Stimulated activated naive B cell treated with anti-CD40 and anti-IgM and Interleukin-4, amounts not matched to agents 10 μg/mL and 1 μg/mL and 100 μg/mL, for 72 hours (primary cell): ENCODE measurements at regions not wholly inside any gene's neighbourhood (a gene's known extent, or its start where the extent isn't known, plus 50 kb on each side); places are given as distances from the start of the nearest gene placed in this dataset.

ENCODE experiments used
- ATAC-seq, 2 donors: fragments of 150-1000 bp; cut with Tn5 transposase; replicated peaks; 2 replicates each; pipeline ENCODE4 v1.10.0; 2021; ENCODE audit warnings: moderate library complexity in 1 of 2
- DNase-seq: peaks from one replicate; pipeline ENCODE4 v3.0.0; 2021
- H3K27ac Mint-ChIP-seq: one replicate; pipeline ENCODE4 v1.8.0; 2022; ENCODE audit warnings: mild to moderate bottlenecking, mixed read lengths
- H3K27me3 Mint-ChIP-seq, 2 donors: one replicate each; pipeline ENCODE4 v1.8.0; 2022; ENCODE audit warnings: mixed read lengths in 2 of 2
- H3K36me3 Mint-ChIP-seq, 2 donors: one replicate each; pipeline ENCODE4 v1.8.0; 2022; ENCODE audit warnings: mixed read lengths in 2 of 2, mild to moderate bottlenecking in 1 of 2
- H3K4me1 Mint-ChIP-seq, 2 donors: one replicate each; pipeline ENCODE4 v1.8.0; 2022; ENCODE audit warnings: mixed read lengths in 2 of 2, mild to moderate bottlenecking in 1 of 2
- H3K4me3 Mint-ChIP-seq, 2 donors: one replicate each; pipeline ENCODE4 v1.8.0; 2022; ENCODE audit warnings: mild to moderate bottlenecking in 2 of 2, mixed read lengths in 2 of 2, moderate library complexity in 1 of 2
- H3K9me3 Mint-ChIP-seq, 2 donors: one replicate each; pipeline ENCODE4 v1.8.0; 2022; ENCODE audit warnings: mixed read lengths in 2 of 2, mild to moderate bottlenecking in 1 of 2

DNA sequence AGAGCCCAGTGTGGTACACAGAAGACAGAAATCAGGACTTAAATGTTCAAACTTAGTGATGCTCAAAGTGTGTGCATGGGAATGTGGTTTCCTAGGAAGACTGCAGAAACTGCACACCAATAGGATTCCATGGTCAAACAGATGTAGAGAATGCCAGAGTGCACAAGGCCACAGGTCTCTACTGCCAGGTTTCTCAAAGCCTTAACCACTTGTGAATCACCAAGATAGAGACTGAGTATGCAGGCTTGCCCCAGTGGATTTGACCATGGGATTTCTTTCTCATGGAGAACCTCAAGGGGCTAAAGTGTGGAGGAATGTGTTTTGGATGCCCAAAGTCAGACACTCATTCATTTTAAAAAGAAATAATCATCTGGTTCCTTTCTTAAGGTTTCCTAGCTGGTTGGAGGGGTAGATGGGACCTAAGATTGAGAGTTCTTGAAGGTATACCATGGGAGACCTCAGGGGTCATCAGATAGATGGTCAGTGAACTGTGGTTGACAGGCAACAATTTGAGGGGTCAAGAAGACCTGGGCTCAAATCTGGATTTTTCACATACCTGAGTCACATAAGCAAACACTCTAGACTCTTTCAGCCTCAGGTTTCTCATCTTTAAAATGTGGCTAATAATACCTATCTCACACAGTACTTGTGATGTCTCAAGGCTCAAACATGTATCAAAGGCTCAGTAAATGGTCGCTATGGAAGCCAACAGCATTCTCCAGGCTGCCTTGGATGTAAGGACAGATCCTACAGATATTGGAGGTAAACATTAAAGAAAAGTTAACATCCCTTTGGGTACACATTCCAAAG is 81.1 kb downstream of the BOD1 start:
- no peaks in the 10 kb centered on the region for H3K36me3 Mint-ChIP-seq
- DNase-seq = no peak

DNA sequence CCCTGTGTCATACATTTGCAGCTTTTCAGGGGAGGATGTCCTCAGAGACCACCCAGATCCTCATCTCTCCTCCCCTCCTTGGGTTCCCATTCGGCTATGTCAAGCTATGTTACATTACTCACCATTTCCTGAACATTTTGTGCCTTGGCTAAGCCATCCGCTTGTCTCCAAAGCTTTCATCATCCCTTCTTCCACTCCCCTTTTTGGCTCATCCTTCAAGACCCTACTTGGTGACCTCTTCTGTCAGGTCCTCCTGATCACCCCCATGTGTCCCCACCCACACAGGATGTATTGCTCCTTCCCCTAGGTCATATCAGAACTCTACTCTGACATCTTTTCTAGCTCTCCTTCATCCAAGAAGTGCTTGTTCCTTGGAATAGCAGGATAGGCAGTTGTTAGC is 81.8 kb downstream of the BOD1 start:
- H3K4me1 Mint-ChIP-seq = no peaks in the 10 kb centered on the region

More for the DNA sequence above, 81.1 kb downstream of the BOD1 start:
- H3K4me3 Mint-ChIP-seq = no peak overlapping the region
- ATAC-seq = no peak
- H3K27ac Mint-ChIP-seq = no peak overlapping the region
- H3K9me3 Mint-ChIP-seq = no peaks in the 10 kb centered on the region
- peaks cover 22 to 24% of the 10 kb centered on the region in 2 donors for H3K27me3 Mint-ChIP-seq
- no peaks in the 10 kb centered on the region for H3K4me1 Mint-ChIP-seq

DNA sequence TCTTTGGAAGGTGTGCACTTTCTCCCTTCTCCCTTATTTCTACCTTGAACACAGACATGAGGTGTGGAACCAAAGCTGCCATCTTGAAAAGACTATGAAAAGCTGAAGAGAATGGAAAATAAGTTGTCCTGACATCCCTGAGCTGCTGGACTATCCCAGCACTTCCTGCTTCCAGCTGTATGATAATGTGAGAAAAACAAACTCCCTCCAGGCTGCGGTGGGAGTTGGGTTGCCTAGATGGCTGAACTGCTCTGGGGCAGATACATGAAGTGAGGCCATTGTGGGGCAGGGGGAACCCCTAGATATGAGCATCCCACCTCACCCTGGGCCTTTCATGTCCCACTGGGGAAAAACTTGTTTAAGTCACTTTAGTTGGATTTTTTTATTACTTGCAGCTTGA is 82.4 kb downstream of the BOD1 start:
- Mint-ChIP-seq H3K9me3 (no peaks in the 10 kb centered on the region), H3K27me3 (peaks cover 20 to 22% of the 10 kb centered on the region in 2 donors), H3K27ac (no peak overlapping the region), H3K4me1 (no peaks in the 10 kb centered on the region), H3K4me3 (no peak overlapping the region), H3K36me3 (no peaks in the 10 kb centered on the region)
- DNase-seq (no peak), ATAC-seq (no peak)

More for the DNA sequence above, 81.8 kb downstream of the BOD1 start:
- Mint-ChIP-seq H3K4me3 (no peak overlapping the region), H3K27ac (no peak overlapping the region), H3K36me3 (no peaks in the 10 kb centered on the region), H3K27me3 (peaks cover 20 to 22% of the 10 kb centered on the region in 2 donors), H3K9me3 (no peaks in the 10 kb centered on the region)
- ATAC-seq (no peak), DNase-seq (no peak)

DNA sequence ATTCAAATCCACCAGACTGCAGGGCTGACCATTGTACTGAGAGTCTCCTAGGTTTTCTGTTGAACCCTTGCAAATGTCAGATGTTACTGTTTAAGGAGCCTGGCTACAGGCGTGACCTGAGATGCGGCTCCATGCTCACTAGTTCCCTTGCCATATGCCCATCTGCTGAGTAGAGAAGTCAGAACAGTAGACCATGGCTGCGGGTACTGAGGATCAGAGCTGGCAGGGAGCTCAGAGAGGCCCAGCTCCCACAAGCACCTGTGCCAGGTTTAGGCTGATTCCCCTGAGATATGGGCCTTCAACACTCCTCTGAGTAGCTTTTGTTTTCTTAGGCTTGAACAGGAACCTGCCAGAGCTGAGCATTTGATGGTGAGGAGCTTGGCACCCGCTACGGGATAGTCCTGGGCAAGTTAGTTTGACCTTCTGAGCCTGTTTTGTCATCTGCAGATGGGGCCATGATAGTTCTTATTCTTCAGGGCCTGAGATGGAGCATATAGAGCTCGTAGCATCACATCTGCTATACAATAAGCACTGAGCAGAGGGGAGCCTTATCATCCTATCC is 83.7 kb downstream of the BOD1 start:
- no peak overlapping the region for H3K4me3 Mint-ChIP-seq
- H3K27me3 Mint-ChIP-seq = peaks cover 16 to 22% of the 10 kb centered on the region in 2 donors
- DNase-seq = no peak
- no peak for ATAC-seq
- peak overlapping the region; percentile 68 for H3K27ac Mint-ChIP-seq
- no peaks in the 10 kb centered on the region for H3K4me1 Mint-ChIP-seq
- H3K36me3 Mint-ChIP-seq = no peaks in the 10 kb centered on the region
- no peaks in the 10 kb centered on the region for H3K9me3 Mint-ChIP-seq

DNA sequence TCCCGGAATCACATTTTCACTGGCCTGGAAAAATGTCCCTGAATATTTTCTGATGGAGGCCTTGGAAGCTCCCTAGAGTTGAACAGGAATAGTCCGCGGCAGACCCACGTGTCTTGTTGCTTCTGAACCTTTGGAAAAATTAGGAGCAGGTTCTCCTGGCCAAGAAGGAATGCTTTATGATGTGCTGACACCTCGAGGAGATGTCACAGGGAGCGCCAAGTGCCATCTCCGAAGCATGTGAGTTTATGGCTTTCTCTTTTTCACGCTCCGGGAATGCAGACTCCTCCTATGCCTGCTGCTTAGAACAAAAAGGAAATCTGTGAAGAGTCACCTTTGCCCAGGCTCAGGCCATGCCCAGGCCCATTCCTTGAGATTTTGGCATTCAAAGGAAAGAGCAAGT is 84.6 kb downstream of the BOD1 start:
- no peak overlapping the region for H3K27ac Mint-ChIP-seq

DNA sequence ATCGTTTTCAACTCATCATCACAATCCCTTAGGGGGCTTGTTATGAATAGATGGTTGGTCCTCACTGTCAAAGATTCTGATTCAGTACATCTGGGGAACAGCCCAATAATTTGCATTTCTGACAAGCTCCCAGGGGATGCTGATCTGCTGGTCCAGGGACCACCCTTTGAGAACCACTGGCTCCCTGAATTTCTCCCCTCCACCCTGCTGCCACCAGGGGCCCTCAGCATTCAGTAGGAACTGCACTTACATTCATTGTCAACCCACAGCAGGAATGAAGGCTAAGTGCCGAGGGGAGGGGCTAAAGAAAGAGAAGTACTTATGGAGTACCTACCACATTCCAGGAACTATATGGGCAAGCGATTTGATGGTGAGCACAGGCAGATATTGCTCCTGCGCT is 85.9 kb downstream of the BOD1 start:
- DNase-seq (no peak), ATAC-seq (no peak)
- H3K36me3 Mint-ChIP-seq = no peaks in the 10 kb centered on the region
- peaks cover 9 to 20% of the 10 kb centered on the region in 2 donors for H3K27me3 Mint-ChIP-seq
- H3K4me3 Mint-ChIP-seq = no peak overlapping the region
- H3K9me3 Mint-ChIP-seq = no peaks in the 10 kb centered on the region
- no peak overlapping the region for H3K27ac Mint-ChIP-seq
- H3K4me1 Mint-ChIP-seq = no peaks in the 10 kb centered on the region

More for the DNA sequence above, 84.6 kb downstream of the BOD1 start:
- no peaks in the 10 kb centered on the region for H3K9me3 Mint-ChIP-seq
- no peaks in the 10 kb centered on the region for H3K36me3 Mint-ChIP-seq
- ATAC-seq (no peak), DNase-seq (no peak)
- H3K4me1 Mint-ChIP-seq = no peaks in the 10 kb centered on the region
- H3K27me3 Mint-ChIP-seq = peaks cover 12 to 27% of the 10 kb centered on the region in 2 donors
- no peak overlapping the region for H3K4me3 Mint-ChIP-seq

DNA sequence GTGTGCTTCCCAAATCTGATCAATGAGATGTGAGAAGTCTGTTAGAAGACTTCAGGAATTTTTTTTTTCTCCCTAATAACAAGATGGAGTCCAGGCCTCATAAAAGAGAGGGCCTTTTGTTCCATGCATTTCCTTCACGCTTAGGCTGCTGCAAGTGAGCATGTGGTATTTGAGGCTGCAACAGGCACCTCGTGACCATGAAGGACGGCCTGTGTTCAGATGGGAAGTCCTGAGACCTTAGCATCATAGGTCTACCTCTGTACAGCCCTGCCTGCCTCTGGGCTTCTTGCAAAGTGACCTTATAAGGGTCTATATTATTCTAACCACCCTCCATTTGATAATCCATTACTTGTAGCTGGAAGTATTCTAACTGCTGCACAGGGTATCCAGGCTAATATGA is 86.6 kb downstream of the BOD1 start:
- H3K27ac Mint-ChIP-seq = no peak overlapping the region
- ATAC-seq (no peak), DNase-seq (no peak)
- no peaks in the 10 kb centered on the region for H3K36me3 Mint-ChIP-seq
- no peaks in the 10 kb centered on the region for H3K4me1 Mint-ChIP-seq
- H3K27me3 Mint-ChIP-seq = peaks cover 7 to 18% of the 10 kb centered on the region in 2 donors
- H3K4me3 Mint-ChIP-seq = no peak overlapping the region
- H3K9me3 Mint-ChIP-seq = no peaks in the 10 kb centered on the region

DNA sequence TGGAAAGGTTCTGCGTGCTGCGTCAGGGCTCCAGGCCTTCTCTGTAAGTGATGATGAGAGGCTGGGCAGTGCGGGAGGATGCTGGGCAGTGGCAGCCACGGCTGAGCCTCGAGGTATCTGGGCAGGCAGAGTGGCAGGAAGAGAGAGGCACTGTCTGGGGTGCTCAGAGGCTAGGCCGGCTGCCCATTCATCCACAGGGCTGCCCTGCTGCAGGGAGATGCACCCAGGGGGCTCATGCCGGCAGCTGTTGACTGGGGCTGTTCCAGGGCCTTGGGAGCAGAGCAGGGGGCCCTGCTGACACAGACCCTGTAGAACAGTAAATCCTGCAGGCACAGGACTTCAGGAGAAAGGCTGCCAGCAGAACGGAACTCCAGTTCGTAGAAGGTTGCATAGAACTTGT is 88.8 kb downstream of the BOD1 start:
- ATAC-seq = no peak
- no peaks in the 10 kb centered on the region for H3K4me1 Mint-ChIP-seq
- no peak for DNase-seq
- H3K4me3 Mint-ChIP-seq = no peak overlapping the region
- H3K27me3 Mint-ChIP-seq = peaks cover 4 to 12% of the 10 kb centered on the region in 2 donors
- H3K27ac Mint-ChIP-seq = no peak overlapping the region
- no peaks in the 10 kb centered on the region for H3K36me3 Mint-ChIP-seq
- no peaks in the 10 kb centered on the region for H3K9me3 Mint-ChIP-seq

DNA sequence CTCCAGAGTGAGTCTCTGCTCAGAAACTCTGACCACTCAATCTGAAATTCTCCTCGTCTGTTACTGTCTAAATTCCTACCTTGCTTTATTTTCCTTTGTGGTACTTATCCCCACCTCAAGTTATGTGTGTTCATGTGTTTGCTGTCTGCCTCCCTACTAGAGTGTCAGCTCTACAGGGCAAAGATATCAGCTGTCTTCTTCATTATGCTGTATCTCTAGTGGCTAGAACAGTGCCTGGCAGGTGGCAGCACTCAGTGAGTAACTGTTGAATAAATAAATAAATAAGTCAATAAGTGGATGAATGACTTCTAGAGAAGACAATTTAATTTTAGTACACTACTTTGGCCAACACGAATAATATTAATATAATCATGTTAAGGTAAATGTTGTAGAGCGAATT is 92.3 kb downstream of the BOD1 start:
- Mint-ChIP-seq H3K36me3 (no peaks in the 10 kb centered on the region), H3K27ac (no peak overlapping the region), H3K4me1 (no peaks in the 10 kb centered on the region), H3K27me3 (peaks cover 8 to 10% of the 10 kb centered on the region in 2 donors), H3K4me3 (no peak overlapping the region), H3K9me3 (peaks cover 7% of the 10 kb centered on the region in 2 donors)
- ATAC-seq (no peak), DNase-seq (no peak)

DNA sequence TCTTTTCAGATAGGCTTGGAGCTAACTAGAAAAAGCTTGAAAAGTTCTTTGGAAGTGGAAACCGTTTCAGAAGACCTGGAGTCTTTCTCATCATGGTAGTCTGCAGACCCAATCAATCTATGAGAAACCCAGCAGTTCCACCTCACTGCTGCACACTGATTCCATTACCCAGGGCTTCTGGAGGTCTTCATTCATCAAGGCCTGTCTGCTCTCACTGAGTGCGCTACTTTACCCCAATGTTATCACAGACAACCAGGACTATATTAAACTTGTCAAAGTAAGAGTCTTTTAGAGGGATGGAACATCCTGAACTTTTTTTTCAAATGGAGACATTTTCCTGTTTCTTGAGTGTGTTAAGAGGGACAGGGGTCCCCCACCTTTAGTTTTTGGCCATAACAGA is 93.1 kb downstream of the BOD1 start:
- Mint-ChIP-seq H3K27me3 (peaks cover 12% of the 10 kb centered on the region in 2 donors), H3K4me1 (no peaks in the 10 kb centered on the region), H3K4me3 (no peak overlapping the region), H3K36me3 (no peaks in the 10 kb centered on the region), H3K9me3 (peaks cover 7 to 9% of the 10 kb centered on the region in 2 donors), H3K27ac (no peak overlapping the region)
- ATAC-seq = no peak
- no peak for DNase-seq

DNA sequence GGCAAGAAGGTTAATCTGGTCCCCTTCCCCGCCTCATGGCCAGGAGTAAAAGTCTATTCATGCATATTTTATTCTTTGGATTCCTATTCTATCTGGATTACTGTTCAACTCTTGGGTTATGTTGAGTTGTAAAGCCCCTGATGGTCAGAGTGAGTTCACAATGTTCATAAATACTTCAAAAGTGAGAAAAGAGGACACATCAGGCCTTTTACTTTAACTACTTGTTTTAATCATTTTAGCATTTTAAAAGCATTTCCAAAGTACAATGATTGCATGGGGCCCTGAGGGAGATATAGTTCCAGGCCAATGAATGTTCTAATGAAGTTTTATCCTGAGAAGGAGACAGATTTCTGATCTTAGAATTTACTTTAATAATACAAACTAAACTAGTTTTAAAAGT is 93.9 kb downstream of the BOD1 start:
- Mint-ChIP-seq H3K27ac (no peak overlapping the region), H3K4me1 (no peaks in the 10 kb centered on the region), H3K27me3 (peaks cover 12 to 15% of the 10 kb centered on the region in 2 donors)

DNA sequence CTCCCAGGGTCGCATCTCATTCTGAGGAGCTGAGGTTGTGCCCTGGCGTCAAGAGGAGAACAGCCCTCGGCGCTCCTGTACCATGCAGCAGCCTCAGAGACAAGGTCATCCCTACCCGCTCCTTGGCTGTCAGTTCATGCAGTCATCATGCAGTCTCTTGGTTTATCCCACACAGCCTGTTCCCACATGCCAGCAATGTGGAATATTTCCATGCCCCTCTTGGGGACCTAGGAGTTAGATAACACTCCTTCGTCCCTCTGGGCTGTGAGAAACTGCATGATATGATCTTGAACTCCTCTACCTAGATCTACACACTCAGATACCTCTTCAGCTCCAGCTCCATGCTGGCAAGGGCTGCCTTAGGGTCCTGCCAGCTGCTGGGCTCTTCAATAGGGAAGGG is 97.6 kb downstream of the BOD1 start:
- Mint-ChIP-seq H3K27ac (no peak overlapping the region), H3K4me1 (no peaks in the 10 kb centered on the region), H3K9me3 (peaks cover 9% of the 10 kb centered on the region in 2 donors), H3K27me3 (peaks cover 9 to 14% of the 10 kb centered on the region in 2 donors), H3K4me3 (no peak overlapping the region), H3K36me3 (no peaks in the 10 kb centered on the region)
- no peak for DNase-seq
- no peak for ATAC-seq

More for the DNA sequence above, 93.9 kb downstream of the BOD1 start:
- H3K4me3 Mint-ChIP-seq = no peak overlapping the region
- ATAC-seq (no peak), DNase-seq (no peak)
- H3K9me3 Mint-ChIP-seq = peaks cover 9% of the 10 kb centered on the region in 2 donors
- no peaks in the 10 kb centered on the region for H3K36me3 Mint-ChIP-seq

DNA sequence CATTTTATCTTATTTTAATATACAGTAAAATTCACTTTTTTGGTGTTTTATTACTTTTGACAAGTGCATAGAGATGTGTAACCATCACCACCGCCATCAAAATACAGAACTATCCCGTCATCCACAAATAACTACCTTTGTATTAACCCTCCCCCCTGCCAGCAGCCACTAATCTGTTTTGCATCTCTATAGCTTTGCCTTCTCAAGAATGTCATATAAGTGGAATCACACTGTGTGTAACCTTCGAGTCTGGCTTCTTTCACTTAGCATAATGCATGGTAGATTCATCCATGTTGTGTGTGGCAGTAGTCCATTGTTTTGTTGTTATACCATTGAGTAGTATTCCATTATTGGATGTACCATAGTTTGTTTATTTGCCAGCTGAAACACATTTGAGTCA is 98.8 kb downstream of the BOD1 start:
- Mint-ChIP-seq H3K9me3 (peaks cover 9 to 11% of the 10 kb centered on the region in 2 donors), H3K36me3 (no peaks in the 10 kb centered on the region), H3K4me3 (no peak overlapping the region), H3K27me3 (peaks cover 18 to 27% of the 10 kb centered on the region in 2 donors), H3K27ac (no peak overlapping the region), H3K4me1 (no peaks in the 10 kb centered on the region)
- ATAC-seq (no peak), DNase-seq (no peak)

DNA sequence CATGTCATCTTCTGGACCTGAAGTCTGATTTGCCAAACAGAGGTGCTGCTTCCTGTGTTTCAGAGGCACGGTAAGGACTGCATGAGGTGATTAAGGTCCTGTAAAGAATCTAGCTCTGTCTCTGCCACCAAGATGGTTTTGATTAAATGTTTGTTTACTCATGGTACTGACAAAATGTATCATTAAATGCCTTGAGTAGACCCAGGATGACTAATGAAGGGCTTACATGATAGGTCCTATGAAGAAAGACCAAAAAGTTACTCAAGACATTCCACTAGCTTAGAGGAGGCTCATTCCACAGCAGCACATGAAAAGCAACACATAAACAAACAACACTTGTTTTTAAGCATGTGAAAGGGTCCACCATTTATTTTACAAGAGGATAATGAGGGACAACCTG is 100.9 kb downstream of the BOD1 start:
- Mint-ChIP-seq H3K27me3 (peaks cover 26 to 38% of the 10 kb centered on the region in 2 donors), H3K36me3 (no peaks in the 10 kb centered on the region), H3K4me3 (no peak overlapping the region), H3K27ac (no peak overlapping the region), H3K4me1 (no peaks in the 10 kb centered on the region), H3K9me3 (peaks cover 5 to 9% of the 10 kb centered on the region in 2 donors)
- ATAC-seq (no peak), DNase-seq (no peak)

DNA sequence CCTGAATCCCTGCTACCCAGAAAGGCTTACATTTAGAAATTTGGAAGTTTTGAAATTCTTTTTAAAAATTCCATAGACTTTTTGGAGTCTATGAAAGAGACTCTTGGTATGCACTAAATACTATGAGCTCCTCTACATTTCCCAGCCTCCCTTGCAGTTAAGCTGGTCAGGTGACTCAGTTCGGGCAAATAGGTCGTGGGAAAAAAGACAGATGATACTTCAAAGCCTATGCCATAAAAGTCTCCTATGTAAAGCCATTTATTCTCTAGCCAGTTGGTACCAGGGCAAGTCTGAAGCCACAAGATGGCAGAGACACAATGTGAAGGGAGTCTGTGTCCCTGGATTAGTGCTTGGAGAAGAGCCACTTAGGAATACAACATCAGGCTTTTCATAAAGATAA is 101.8 kb downstream of the BOD1 start:
- peaks cover 5 to 6% of the 10 kb centered on the region in 2 donors for H3K9me3 Mint-ChIP-seq
- DNase-seq = no peak
- no peaks in the 10 kb centered on the region for H3K4me1 Mint-ChIP-seq
- H3K27ac Mint-ChIP-seq = no peak overlapping the region
- no peak overlapping the region for H3K4me3 Mint-ChIP-seq
- H3K36me3 Mint-ChIP-seq = no peaks in the 10 kb centered on the region
- no peak for ATAC-seq
- H3K27me3 Mint-ChIP-seq = peaks cover 26 to 38% of the 10 kb centered on the region in 2 donors
